GM23248 (cell line): ENCODE measurements at regions not wholly inside any gene's neighbourhood (a gene's known extent, or its start where the extent isn't known, plus 50 kb on each side); places are given as distances from the start of the nearest gene placed in this dataset.

Source experiments
- DNase-seq: peaks from one replicate; pipeline ENCODE4 v3.0.0-alpha.2; 2015
- H2AFZ ChIP-seq: fragments of 200-600 bp; sonication (generic); 2 replicates; pipeline ENCODE4 v1.6.1; 2016; ENCODE audit warnings: antibody characterized with exemption
- H3F3A ChIP-seq: fragments of 200-600 bp; sonication (generic); 2 replicates; pipeline ENCODE4 v1.6.1; 2016; ENCODE audit warnings: mild to moderate bottlenecking, antibody characterized with exemption, mixed run types; ENCODE audit not compliant: insufficient read depth
- H3K27ac ChIP-seq: fragments of 200-600 bp; sonication (generic); 2 replicates; pipeline ENCODE4 v1.5.1; 2016; ENCODE audit warnings: mild to moderate bottlenecking
- H3K27me3 ChIP-seq: fragments of 200-600 bp; sonication (generic); replicated peaks from 2 replicates; pipeline ENCODE4 v1.6.1; 2016; ENCODE audit warnings: mild to moderate bottlenecking; ENCODE audit not compliant: insufficient read depth
- H3K36me3 ChIP-seq: fragments of 200-600 bp; sonication (generic); 2 replicates; pipeline ENCODE4 v1.6.1; 2016; ENCODE audit warnings: low read depth, mild to moderate bottlenecking
- H3K4me1 ChIP-seq: fragments of 200-600 bp; sonication (generic); 2 replicates; pipeline ENCODE4 v1.6.1; 2016; ENCODE audit warnings: mild to moderate bottlenecking; ENCODE audit not compliant: insufficient read depth
- H3K4me2 ChIP-seq: fragments of 200-600 bp; sonication (generic); one replicate; pipeline ENCODE4 v1.6.1; 2016; ENCODE audit warnings: mild to moderate bottlenecking; ENCODE audit not compliant: unreplicated experiment
- H3K4me3 ChIP-seq: fragments of 200-600 bp; sonication (generic); 2 replicates; pipeline ENCODE4 v1.5.1; 2016; ENCODE audit warnings: mild to moderate bottlenecking
- H3K79me2 ChIP-seq: fragments of 200-600 bp; sonication (generic); 2 replicates; pipeline ENCODE4 v1.6.1; 2016; ENCODE audit warnings: mild to moderate bottlenecking; ENCODE audit not compliant: insufficient read depth
- H3K9ac ChIP-seq: fragments of 200-600 bp; sonication (generic); 2 replicates; pipeline ENCODE4 v1.6.1; 2016; ENCODE audit warnings: mild to moderate bottlenecking
- H3K9me2 ChIP-seq: fragments of 200-600 bp; sonication (generic); 2 replicates; pipeline ENCODE4 v1.6.1; 2016; ENCODE audit warnings: mixed run types, mild to moderate bottlenecking, moderate library complexity; ENCODE audit not compliant: insufficient read depth
- H3K9me3 ChIP-seq: fragments of 200-600 bp; sonication (generic); one replicate; pipeline ENCODE4 v1.6.1; 2017; ENCODE audit warnings: low read depth
- H4K20me1 ChIP-seq: fragments of 200-600 bp; sonication (generic); 2 replicates; pipeline ENCODE4 v1.6.0; 2016; ENCODE audit not compliant: insufficient read depth
- EZH2 ChIP-seq: fragments of 200-600 bp; sonication (generic); IDR thresholded peaks from 2 replicates; pipeline ENCODE4 v1.6.1; 2018; ENCODE audit warnings: antibody characterized with exemption, mild to moderate bottlenecking; ENCODE audit not compliant: insufficient read depth, poor library complexity, severe bottlenecking
- EZH2phosphoT487 ChIP-seq: fragments of 200-600 bp; sonication (generic); IDR thresholded peaks from 2 replicates; pipeline ENCODE4 v1.6.1; 2018; ENCODE audit warnings: antibody characterized with exemption, moderate library complexity, mild to moderate bottlenecking, low read depth; ENCODE audit not compliant: insufficient read depth
- WGBS, 2 experiments: methylation state at CpG; one replicate each; pipeline ENCODE4 v1.1.6; 2015 to 2017; ENCODE audit warnings: low lambda C conversion rate in 2 of 2, low coverage in 1 of 2; ENCODE audit errors: missing lambda C conversion rate in 2 of 2; 5-methylcytosine and 5-hydroxymethylcytosine counted together
- in situ Hi-C: fragments of 300-500 bp; cut with MboI; formaldehyde crosslinking; loops from 2 replicates; pipeline ENCODE4 v1.15.0; 2020

DNA sequence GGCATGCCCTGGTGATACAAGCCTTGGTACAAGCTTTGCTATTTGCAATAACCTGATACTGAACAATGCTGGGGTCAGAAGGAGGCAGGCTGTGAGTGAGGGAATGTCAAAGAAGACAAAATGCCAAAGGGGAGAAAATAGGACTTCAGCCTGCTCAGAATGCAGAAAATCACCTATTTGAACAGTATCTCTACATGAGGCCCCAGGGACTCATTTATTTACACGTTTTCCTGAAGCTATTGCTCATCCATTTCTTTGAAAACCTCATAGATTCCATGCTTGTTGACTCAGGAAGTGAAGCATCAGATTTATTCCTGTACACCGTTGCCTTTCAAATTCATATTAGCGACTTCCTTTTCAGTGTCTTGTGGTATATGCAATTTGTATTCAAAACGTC, 69.4 kb upstream of the CBLN2 start:
- Histone ChIP-seq H3K4me3 (no peak overlapping the region), H3F3A (no peaks in the 10 kb centered on the region), H3K4me1 (no peaks in the 10 kb centered on the region), H3K36me3 (no peaks in the 10 kb centered on the region), H3K27me3 (no peaks in the 10 kb centered on the region), H4K20me1 (no peaks in the 10 kb centered on the region), H2AFZ (no peak overlapping the region), H3K9me3 (no peaks in the 10 kb centered on the region), H3K79me2 (no peaks in the 10 kb centered on the region), H3K9me2 (no peaks in the 10 kb centered on the region), H3K27ac (no peak overlapping the region), H3K4me2 (no peak overlapping the region), H3K9ac (no peak overlapping the region)
- in situ Hi-C loops, result no loop called here
- WGBS, 2 experiments, result 6 to 15% methylated on average over 4 of the region's 4 CpGs
- no peak for TF ChIP-seq EZH2phosphoT487
- no peak for TF ChIP-seq EZH2
- no peak for DNase-seq

DNA sequence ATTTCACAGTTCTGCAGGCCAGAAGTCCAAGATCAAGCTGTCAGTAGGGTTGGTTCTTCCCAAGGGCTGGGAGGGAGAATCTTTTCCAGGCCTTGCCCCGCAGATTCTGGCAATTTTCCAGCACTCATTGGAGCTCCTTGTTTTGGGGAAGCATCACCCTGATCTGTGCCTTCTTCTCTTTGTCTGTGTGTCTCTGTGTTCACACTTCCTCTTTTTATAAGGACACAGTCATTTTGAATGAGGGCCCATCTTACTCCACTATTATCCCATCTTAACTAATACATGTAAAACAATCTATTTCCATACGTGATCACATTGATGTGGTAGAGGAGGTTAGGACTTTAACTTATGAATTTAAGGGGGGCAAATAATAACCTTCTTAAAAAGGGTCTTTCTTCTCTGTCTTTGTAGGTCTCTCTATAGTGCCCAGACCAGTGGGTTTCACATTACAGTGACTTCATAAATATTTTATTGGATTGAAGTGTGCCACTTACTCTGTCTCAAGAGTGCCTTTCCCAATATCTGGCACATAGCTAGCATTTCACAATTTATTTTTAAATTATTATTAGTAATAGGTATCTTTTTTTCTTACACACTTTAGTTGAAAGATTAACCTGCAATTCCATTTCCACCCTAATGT, 68.9 kb upstream of the CBLN2 start:
- Histone ChIP-seq H2AFZ (no peak overlapping the region), H3K4me3 (no peak overlapping the region), H3K4me2 (no peak overlapping the region), H3K4me1 (no peaks in the 10 kb centered on the region), H3K9me3 (no peaks in the 10 kb centered on the region), H3K79me2 (no peaks in the 10 kb centered on the region), H3K36me3 (no peaks in the 10 kb centered on the region), H3F3A (no peaks in the 10 kb centered on the region), H3K9me2 (no peaks in the 10 kb centered on the region), H3K27ac (no peak overlapping the region), H3K27me3 (no peaks in the 10 kb centered on the region), H3K9ac (no peak overlapping the region), H4K20me1 (no peaks in the 10 kb centered on the region)
- in situ Hi-C loops, result no loop called here
- DNase-seq, result no peak
- no peak for TF ChIP-seq EZH2
- TF ChIP-seq EZH2phosphoT487, result no peak
- 3 to 8% methylated on average over 2 of the region's 2 CpGs for WGBS, 2 experiments

GRCh38 chr18:72605376-72605775, 61.2 kb upstream of the CBLN2 start:
- Histone ChIP-seq H3K9ac (no peak overlapping the region), H3K27ac (no peak overlapping the region), H3K27me3 (no peaks in the 10 kb centered on the region), H3K4me2 (no peak overlapping the region), H3K9me2 (no peaks in the 10 kb centered on the region), H4K20me1 (no peaks in the 10 kb centered on the region), H3K4me1 (no peaks in the 10 kb centered on the region), H3K4me3 (no peak overlapping the region), H3F3A (no peaks in the 10 kb centered on the region), H2AFZ (no peak overlapping the region), H3K79me2 (no peaks in the 10 kb centered on the region), H3K36me3 (no peaks in the 10 kb centered on the region), H3K9me3 (no peaks in the 10 kb centered on the region)
- TF ChIP-seq EZH2phosphoT487, result no peak
- no peak for TF ChIP-seq EZH2
- in situ Hi-C loops, result no loop called here
- WGBS, 2 experiments, result 21 to 36% methylated on average over 1 of the region's 1 CpG
- DNase-seq, result no peak

- no peaks in the 10 kb centered on the region for H3K4me1 ChIP-seq
- no peaks in the 10 kb centered on the region for H3F3A ChIP-seq
- 45 to 48% methylated on average over 6 of the region's 6 CpGs for WGBS, 2 experiments
- H3K4me3 ChIP-seq, result no peak overlapping the region
- no peak overlapping the region for H2AFZ ChIP-seq
- TF ChIP-seq EZH2phosphoT487, result no peak
- no peak for TF ChIP-seq EZH2
- in situ Hi-C loops, result no loop called here
- no peak overlapping the region for H3K9ac ChIP-seq
- no peaks in the 10 kb centered on the region for H3K9me3 ChIP-seq
- no peak overlapping the region for H3K27ac ChIP-seq
- no peaks in the 10 kb centered on the region for H3K27me3 ChIP-seq
- H3K9me2 ChIP-seq, result no peaks in the 10 kb centered on the region
- H3K4me2 ChIP-seq, result no peak overlapping the region
- DNase-seq, result no peak
- H3K36me3 ChIP-seq, result no peaks in the 10 kb centered on the region
- H3K79me2 ChIP-seq, result no peaks in the 10 kb centered on the region
- no peaks in the 10 kb centered on the region for H4K20me1 ChIP-seq
These were observed 57.8 kb upstream of the CBLN2 start for GRCh38 chr18:72601944-72602343.

GRCh38 chr18:72601481-72601880, 57.3 kb upstream of the CBLN2 start:
- no peak for DNase-seq
- in situ Hi-C loops, result no loop called here
- Histone ChIP-seq H3K9ac (no peak overlapping the region), H3K4me3 (no peak overlapping the region), H4K20me1 (no peaks in the 10 kb centered on the region), H3K4me2 (no peak overlapping the region), H3F3A (no peaks in the 10 kb centered on the region), H3K9me2 (no peaks in the 10 kb centered on the region), H3K27me3 (no peaks in the 10 kb centered on the region), H3K9me3 (no peaks in the 10 kb centered on the region), H3K4me1 (no peaks in the 10 kb centered on the region), H3K79me2 (no peaks in the 10 kb centered on the region), H3K36me3 (no peaks in the 10 kb centered on the region), H2AFZ (no peak overlapping the region), H3K27ac (no peak overlapping the region)
- TF ChIP-seq EZH2, result no peak
- TF ChIP-seq EZH2phosphoT487, result no peak
- WGBS, 2 experiments, result 29 to 31% methylated on average over 10 of the region's 10 CpGs
